H1 (cell line): ENCODE measurements at regions not wholly inside any gene's neighbourhood (a gene's known extent, or its start where the extent isn't known, plus 50 kb on each side); places are given as distances from the start of the nearest gene placed in this dataset.

Source experiments
- CTCF ChIA-PET: fragments of 300-600 bp; sonication (Branson Sonifier 250); formaldehyde crosslinking; loops from one replicate; lab custom pipeline; 2021; ENCODE audit not compliant: partially characterized antibody; lab: Charles Lee
- POLR2A ChIA-PET: fragments of 300-600 bp; sonication (Branson Sonifier 250); formaldehyde crosslinking; loops from one replicate; lab custom pipeline; 2021; ENCODE audit warnings: inconsistent platforms; ENCODE audit not compliant: partially characterized antibody; lab: Charles Lee
- DNase-seq, 2 experiments: peaks; one replicate each; pipeline versions ENCODE4 v3.0.0 to v3.0.0-alpha.2; 2010 to 2022; ENCODE audit warnings: low spot score in 2 of 2, low read depth in 1 of 2, mixed read lengths in 1 of 2
- FAIRE-seq: peaks from 2 replicates; lab custom pipeline; 2011; peaks lifted over from hg19 to GRCh38; lab: Jason Lieb, UNC
- H2AFZ ChIP-seq: 2 replicates; pipeline ENCODE4 v1.8.1; 2012; ENCODE audit warnings: low read length, inconsistent platforms
- H2AK5ac ChIP-seq: 2 replicates; pipeline ENCODE4 v1.6.1; 2013; ENCODE audit warnings: low read depth, low read length
- H2BK120ac ChIP-seq: replicated peaks from 2 replicates; pipeline ENCODE3; 2013; ENCODE audit warnings: low read depth, low read length, inconsistent platforms
- H2BK12ac ChIP-seq: 2 replicates; pipeline ENCODE4 v1.6.1; 2013; ENCODE audit warnings: low read depth, low read length
- H2BK15ac ChIP-seq: 2 replicates; pipeline ENCODE4 v1.6.1; 2013; ENCODE audit warnings: low read length
- H2BK20ac ChIP-seq: 2 replicates; pipeline ENCODE4 v1.6.1; 2013; ENCODE audit warnings: low read length
- H2BK5ac ChIP-seq: 2 replicates; pipeline ENCODE4 v1.6.1; 2013; ENCODE audit warnings: low read depth, low read length
- H3K14ac ChIP-seq: 2 replicates; pipeline ENCODE4 v1.6.1; 2013; ENCODE audit warnings: inconsistent platforms; ENCODE audit not compliant: insufficient read length
- H3K18ac ChIP-seq: 2 replicates; pipeline ENCODE4 v1.6.1; 2013; ENCODE audit warnings: low read length; ENCODE audit errors: extremely low read depth
- H3K23ac ChIP-seq: 2 replicates; pipeline ENCODE4 v1.6.1; 2013; ENCODE audit warnings: inconsistent platforms; ENCODE audit not compliant: insufficient read length
- H3K23me2 ChIP-seq: 2 replicates; pipeline ENCODE4 v1.6.1; 2013; ENCODE audit warnings: low read depth, low read length
- H3K27ac ChIP-seq: 2 replicates; pipeline ENCODE4 v1.6.1; 2011; ENCODE audit warnings: low read depth, low read length, inconsistent platforms
- H3K27me3 ChIP-seq, 4 experiments: replicated peaks in 1 of 4; 1 replicate in 1 of 4; 2 replicates in 3 of 4; pipeline versions ENCODE4 v1.6.1 to v1.8.1; 2011 to 2013; ENCODE audit warnings: low read length in 3 of 4, mild to moderate bottlenecking in 3 of 4, inconsistent platforms in 2 of 4, mixed read lengths in 2 of 4, moderate library complexity in 1 of 4; ENCODE audit not compliant: control insufficient read depth in 3 of 4, insufficient read depth in 3 of 4; ENCODE audit errors: extremely low read depth in 1 of 4
- H3K36me3 ChIP-seq, 4 experiments: 2 replicates each; pipeline versions ENCODE4 v1.6.1 to v1.8.1; 2011 to 2013; ENCODE audit warnings: mild to moderate bottlenecking in 4 of 4, low read length in 3 of 4, moderate library complexity in 2 of 4, control low read depth in 1 of 4, inconsistent platforms in 1 of 4; ENCODE audit not compliant: insufficient read depth in 4 of 4, control insufficient read depth in 2 of 4
- H3K4ac ChIP-seq: replicated peaks from 2 replicates; pipeline ENCODE3; 2013; ENCODE audit warnings: low read length, low read depth, mixed read lengths, inconsistent platforms; ENCODE audit not compliant: insufficient read length
- H3K4me1 ChIP-seq, 4 experiments: replicated peaks in 1 of 4; 1 replicate in 1 of 4; 2 replicates in 3 of 4; pipeline versions ENCODE4 v1.6.1 to v1.8.1; 2011 to 2013; ENCODE audit warnings: low read length in 3 of 4, inconsistent platforms in 2 of 4, mixed read lengths in 1 of 4; ENCODE audit not compliant: insufficient read depth in 4 of 4, control insufficient read depth in 3 of 4
- H3K4me2 ChIP-seq, 2 experiments: 2 replicates each; pipeline versions ENCODE4 v1.6.1 to v1.8.1; 2011 to 2013; ENCODE audit warnings: low read depth in 2 of 2, low read length in 2 of 2, control low read depth in 1 of 2, inconsistent platforms in 1 of 2, mild to moderate bottlenecking in 1 of 2; ENCODE audit not compliant: insufficient read depth in 1 of 2
- H3K4me3 ChIP-seq, 4 experiments: fragments of 200-600, 300-600 bp in 1 of 4; sonication (generic), shearing (Covaris generic), sonication (Bioruptor Twin) in 1 of 4; 2 replicates each; pipeline versions ENCODE4 v1.5.1 to v1.8.1; 2011 to 2016; ENCODE audit warnings: low read length in 4 of 4, low read depth in 3 of 4, control low read depth in 2 of 4, inconsistent platforms in 2 of 4, mild to moderate bottlenecking in 2 of 4, mixed read lengths in 1 of 4, moderate library complexity in 1 of 4; ENCODE audit not compliant: insufficient read depth in 2 of 4; ENCODE audit errors: extremely low read depth in 1 of 4
- H3K56ac ChIP-seq: replicated peaks from 2 replicates; pipeline ENCODE3; 2013; ENCODE audit warnings: low read depth, mild to moderate bottlenecking, mixed read lengths, low read length, inconsistent platforms; ENCODE audit not compliant: insufficient read length
- H3K79me1 ChIP-seq: 2 replicates; pipeline ENCODE4 v1.6.1; 2013; ENCODE audit warnings: low read depth, low read length, control low read depth
- H3K79me2 ChIP-seq, 2 experiments: 2 replicates each; pipeline versions ENCODE4 v1.6.1 to v1.8.1; 2012 to 2013; ENCODE audit warnings: low read length in 2 of 2, mild to moderate bottlenecking in 2 of 2, inconsistent platforms in 1 of 2; ENCODE audit not compliant: insufficient read depth in 2 of 2, control insufficient read depth in 1 of 2
- H3K9ac ChIP-seq, 4 experiments: replicated peaks in 1 of 4; 1 replicate in 1 of 4; 2 replicates in 3 of 4; pipeline versions ENCODE4 v1.6.1 to v1.8.1; 2011 to 2013; ENCODE audit warnings: low read depth in 3 of 4, low read length in 3 of 4, control low read depth in 2 of 4, mild to moderate bottlenecking in 2 of 4, moderate library complexity in 2 of 4, inconsistent platforms in 1 of 4; ENCODE audit errors: extremely low read depth in 1 of 4
- H3K9me3 ChIP-seq, 2 experiments: 2 replicates each; pipeline versions ENCODE4 v1.6.1 to v1.8.1; 2012 to 2013; ENCODE audit warnings: mild to moderate bottlenecking in 2 of 2, moderate library complexity in 2 of 2, control low read depth in 1 of 2, inconsistent platforms in 1 of 2, low read depth in 1 of 2, low read length in 1 of 2, mixed read lengths in 1 of 2; ENCODE audit not compliant: insufficient read depth in 2 of 2
- H4K20me1 ChIP-seq, 2 experiments: replicated peaks in 1 of 2; 2 replicates each; pipeline versions ENCODE3 to v1.8.1; 2011 to 2013; ENCODE audit warnings: inconsistent platforms in 2 of 2, low read length in 2 of 2, mild to moderate bottlenecking in 1 of 2; ENCODE audit not compliant: insufficient read depth in 2 of 2, control insufficient read depth in 1 of 2
- H4K5ac ChIP-seq: 2 replicates; pipeline ENCODE4 v1.6.1; 2013; ENCODE audit warnings: low read length, low read depth, mixed read lengths, inconsistent platforms; ENCODE audit not compliant: insufficient read length
- H4K8ac ChIP-seq: 2 replicates; pipeline ENCODE4 v1.8.0; 2013; ENCODE audit warnings: mild to moderate bottlenecking, moderate library complexity, low read length, inconsistent platforms; ENCODE audit not compliant: insufficient read depth; ENCODE audit errors: extremely low read depth
- H4K91ac ChIP-seq: replicated peaks from 2 replicates; pipeline ENCODE3; 2013; ENCODE audit warnings: low read length, mixed read lengths, inconsistent platforms; ENCODE audit not compliant: insufficient read length
- BCL11A ChIP-seq, 2 experiments: IDR thresholded peaks; one replicate each; pipeline ENCODE4 v1.6.1; 2011; ENCODE audit warnings: low read depth in 2 of 2, low read length in 2 of 2, mild to moderate bottlenecking in 2 of 2
- CEBPB ChIP-seq: IDR thresholded peaks from 2 replicates; pipeline ENCODE4 v1.6.1; 2012; ENCODE audit warnings: low read depth, low read length
- CHD1 ChIP-seq: IDR thresholded peaks from 2 replicates; pipeline ENCODE4 v1.6.1; 2012; ENCODE audit warnings: low read depth, low read length, improper control_type of control experiment
- CHD2 ChIP-seq: IDR thresholded peaks from 2 replicates; pipeline ENCODE4 v1.6.1; 2012; ENCODE audit warnings: low read length, improper control_type of control experiment
- FOSL1 ChIP-seq: IDR thresholded peaks from 2 replicates; pipeline ENCODE4 v1.6.1; 2011; ENCODE audit warnings: mild to moderate bottlenecking, low read depth, low read length, moderate library complexity; ENCODE audit not compliant: insufficient read depth
- GABPA ChIP-seq: IDR thresholded peaks from 2 replicates; pipeline ENCODE4 v1.6.1; 2011; ENCODE audit warnings: mild to moderate bottlenecking, low read length, moderate library complexity, borderline replicate concordance; ENCODE audit not compliant: insufficient read depth
- GTF2F1 ChIP-seq: IDR thresholded peaks from 2 replicates; pipeline ENCODE4 v1.6.1; 2012; ENCODE audit warnings: low read depth, low read length, improper control_type of control experiment, borderline replicate concordance
- KDM4A ChIP-seq: IDR thresholded peaks from one replicate; pipeline ENCODE4 v1.7.1; 2012; ENCODE audit warnings: low read depth, mild to moderate bottlenecking, moderate library complexity, low read length, inconsistent platforms; ENCODE audit not compliant: severe bottlenecking
- RBBP5 ChIP-seq: IDR thresholded peaks from 2 replicates; pipeline ENCODE4 v1.7.1; 2012; ENCODE audit warnings: low read depth, mild to moderate bottlenecking, inconsistent platforms, low read length, moderate library complexity, borderline replicate concordance
- SIN3A ChIP-seq, 2 experiments: IDR thresholded peaks in 1 of 2; conservative IDR thresholded peaks in 1 of 2; 2 replicates each; pipeline ENCODE4 v1.6.1; 2011 to 2012; ENCODE audit warnings: low read length in 2 of 2, improper control_type of control experiment in 1 of 2, low read depth in 1 of 2, mild to moderate bottlenecking in 1 of 2
- SP4 ChIP-seq: IDR thresholded peaks from 2 replicates; pipeline ENCODE4 v1.6.1; 2012; ENCODE audit warnings: low read length, inconsistent platforms
- TEAD4 ChIP-seq: IDR thresholded peaks from 2 replicates; pipeline ENCODE4 v1.6.1; 2012; ENCODE audit warnings: low read depth, low read length, inconsistent platforms, mixed read lengths
- WGBS, 2 experiments: shearing (Covaris generic) in 1 of 2; methylation state at CpG; one replicate each; pipeline versions ENCODE4 v1.1.6 to v1.1.7; 2013 to 2015; ENCODE audit warnings: low lambda C conversion rate in 2 of 2, mixed read lengths in 2 of 2, inconsistent platforms in 1 of 2, low coverage in 1 of 2, missing lambda C conversion rate in 1 of 2; ENCODE audit not compliant: insufficient replicate concordance in 2 of 2, insufficient coverage in 1 of 2, insufficient read length in 1 of 2; ENCODE audit errors: extremely low coverage in 1 of 2, missing lambda C conversion rate in 1 of 2; 5-methylcytosine and 5-hydroxymethylcytosine counted together
- TF ChIP-seq, protein P1 (sequence below): IDR thresholded peaks from 2 replicates; pipeline ENCODE4 v1.6.1; 2012; ENCODE audit warnings: inconsistent platforms

DNA sequence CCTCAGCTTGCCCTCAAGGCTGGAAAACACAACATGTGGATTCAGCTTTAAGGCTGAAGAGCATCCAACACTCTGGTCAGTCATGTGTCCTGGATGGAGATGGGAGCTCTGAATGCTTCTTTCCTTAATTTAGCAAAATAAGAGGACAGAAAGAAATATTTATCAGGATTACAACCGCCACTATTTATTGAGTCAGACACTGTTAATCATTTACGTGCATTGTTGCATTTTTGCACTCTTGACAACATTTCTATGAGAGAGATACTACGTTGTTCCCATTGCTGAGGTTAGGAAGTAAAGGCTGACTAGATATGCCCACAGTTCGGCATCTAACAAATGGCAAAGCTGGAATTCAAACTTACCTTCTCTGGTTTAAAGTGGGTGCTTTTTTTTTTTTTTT lies 101.8 kb upstream of the KMT2C start:
- FAIRE-seq = no peak
- POLR2A ChIA-PET = no interaction called here

More for the DNA sequence above, 101.8 kb upstream of the KMT2C start:
- H3K56ac ChIP-seq = no peak overlapping the region
- no peaks in the 10 kb centered on the region for H3K79me2 ChIP-seq
- H3K4me3 ChIP-seq = no peak overlapping the region
- H4K91ac ChIP-seq = peak overlapping the region; percentile 65
- H3K4ac ChIP-seq = no peak overlapping the region
- H2BK15ac ChIP-seq = no peak overlapping the region
- DNase-seq = no peak
- H2BK5ac ChIP-seq = no peak overlapping the region
- H3K4me2 ChIP-seq = no peak overlapping the region
- H3K23me2 ChIP-seq = no peaks in the 10 kb centered on the region
- H3K4me1 ChIP-seq = peaks cover 2 to 6% (median 4%) of the 10 kb centered on the region in 4 experiments; a peak in 3 of 7 replicates
- no peak overlapping the region for H3K27ac ChIP-seq
- no peak overlapping the region for H4K8ac ChIP-seq
- peak overlapping the region; percentile 19; the same call in 1 of the 2 replicates for H2BK12ac ChIP-seq
- H2BK120ac ChIP-seq = peak overlapping the region; percentile 64
- no peak overlapping the region for H4K5ac ChIP-seq
- CTCF ChIA-PET = interaction anchor here (0.5 kb wide), 1 partner anchor 33 kb away, joined by 3 read pairs; no protein-coding TSS in a partner anchor
- H2AFZ ChIP-seq = no peak overlapping the region
- no peak overlapping the region for H3K9ac ChIP-seq
- H3K9me3 ChIP-seq = peaks cover 0 to 3% of the 10 kb centered on the region in 2 experiments; a peak in 1 of 4 replicates
- 66% methylated on average over 4 of the region's 4 CpGs; no CpG with 5 or more reads in 1 of the 2 experiments for WGBS, 2 experiments
- no peak overlapping the region for H3K23ac ChIP-seq
- H3K27me3 ChIP-seq = no peaks in the 10 kb centered on the region
- no peak overlapping the region for H2BK20ac ChIP-seq
- no peak overlapping the region for H2AK5ac ChIP-seq
- no peaks in the 10 kb centered on the region for H3K79me1 ChIP-seq
- TF ChIP-seq, protein P1, sequence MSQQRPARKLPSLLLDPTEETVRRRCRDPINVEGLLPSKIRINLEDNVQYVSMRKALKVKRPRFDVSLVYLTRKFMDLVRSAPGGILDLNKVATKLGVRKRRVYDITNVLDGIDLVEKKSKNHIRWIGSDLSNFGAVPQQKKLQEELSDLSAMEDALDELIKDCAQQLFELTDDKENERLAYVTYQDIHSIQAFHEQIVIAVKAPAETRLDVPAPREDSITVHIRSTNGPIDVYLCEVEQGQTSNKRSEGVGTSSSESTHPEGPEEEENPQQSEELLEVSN = no peak
- no peak for TF ChIP-seq GTF2F1
- TF ChIP-seq KDM4A = no peak
- TF ChIP-seq CHD2 = no peak
- no peak for TF ChIP-seq RBBP5
- TF ChIP-seq CEBPB = no peak
- no peak for TF ChIP-seq SIN3A (conservative IDR thresholded peaks at IDR 0.05 in 1 of 2, IDR thresholded peaks at IDR 0.05 in 1 of 2; ENCODE audit: low read depth in 1 of 2, low read length in 2 of 2)
- TF ChIP-seq GABPA = no peak
- TF ChIP-seq TEAD4 = no peak
- TF ChIP-seq CHD1 = no peak
- TF ChIP-seq BCL11A (IDR thresholded peaks at IDR 0.05; ENCODE audit: low read depth in 2 of 2, low read length in 2 of 2) = no peak
- TF ChIP-seq FOSL1 = no peak
- TF ChIP-seq SP4 = no peak
- no peaks in the 10 kb centered on the region for H4K20me1 ChIP-seq
- no peak overlapping the region for H3K14ac ChIP-seq
- no peaks in the 10 kb centered on the region for H3K36me3 ChIP-seq
- no peak overlapping the region for H3K18ac ChIP-seq
